Stomach smooth muscle (tissue), 2 donors: ENCODE measurements at regions not wholly inside any gene's neighbourhood (a gene's known extent, or its start where the extent isn't known, plus 50 kb on each side); places are given as distances from the start of the nearest gene placed in this dataset.
"Not testable (repeated sequence)": the region's sequence is repeated elsewhere in the genome, so short reads cannot be mapped to it uniquely, and the experiment has no call there.

ENCODE experiments used
- H3K27ac ChIP-seq: one replicate; pipeline ENCODE4 v1.7.0; 2013; ENCODE audit warnings: mild to moderate bottlenecking, low read length, inconsistent platforms
- H3K27me3 ChIP-seq, 2 donors: one replicate each; pipeline ENCODE4 v1.7.0; 2013; ENCODE audit warnings: low read length in 2 of 2; ENCODE audit not compliant: insufficient read depth in 2 of 2, control insufficient read depth in 1 of 2
- H3K36me3 ChIP-seq, 2 donors: one replicate each; pipeline ENCODE4 v1.7.0; 2013; ENCODE audit warnings: low read length in 2 of 2; ENCODE audit not compliant: control insufficient read depth in 2 of 2, insufficient read depth in 2 of 2
- H3K4me1 ChIP-seq: one replicate; pipeline ENCODE4 v1.7.0; 2013; ENCODE audit warnings: low read length; ENCODE audit not compliant: control insufficient read depth, insufficient read depth
- H3K4me3 ChIP-seq, 2 donors: one replicate each; pipeline ENCODE4 v1.7.0; 2013; ENCODE audit warnings: low read length in 2 of 2
- H3K9ac ChIP-seq, 2 donors: one replicate each; pipeline ENCODE4 v1.7.0; 2013; ENCODE audit warnings: low read length in 2 of 2, mild to moderate bottlenecking in 1 of 2
- H3K9me3 ChIP-seq, 2 donors: one replicate each; pipeline ENCODE4 v1.7.0; 2013; ENCODE audit warnings: low read length in 2 of 2; ENCODE audit not compliant: control insufficient read depth in 2 of 2
- donor health status: healthy.
- donor health status: Pancreatic carcinoma.

- H3K27me3 ChIP-seq, result no peaks in the 10 kb centered on the region
- H3K4me3 ChIP-seq, result no peak overlapping the region
- no peaks in the 10 kb centered on the region for H3K36me3 ChIP-seq
- H3K4me1 ChIP-seq, result no peaks in the 10 kb centered on the region
- H3K9ac ChIP-seq, result no peak overlapping the region
- no peak overlapping the region for H3K27ac ChIP-seq
- H3K9me3 ChIP-seq, result peaks cover 5% of the 10 kb centered on the region in 2 donors
These were observed 67.0 kb upstream of the SOD1 start for GRCh38 chr21:31592516-31592915.

DNA sequence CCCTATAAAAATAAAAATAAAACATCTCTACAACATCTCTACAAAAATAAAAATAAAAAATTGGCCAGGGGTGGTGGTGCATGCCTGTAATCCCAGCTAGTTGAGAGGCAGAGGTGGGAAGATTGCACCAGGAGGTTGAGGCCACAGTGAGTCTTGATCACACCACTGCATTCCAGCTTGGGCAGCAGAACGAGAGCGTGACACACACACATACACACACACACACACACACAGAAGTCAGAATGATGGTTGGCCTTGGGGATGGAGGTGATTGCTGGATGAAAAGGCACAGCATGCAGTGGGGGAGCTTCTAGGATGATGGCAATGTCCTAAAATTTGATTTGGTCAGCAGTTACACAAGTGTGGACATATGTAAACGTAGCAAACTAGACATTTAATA lies 69.7 kb upstream of the SOD1 start:
- no peak overlapping the region for H3K4me3 ChIP-seq
- no peak overlapping the region for H3K9ac ChIP-seq
- H3K27ac ChIP-seq, result no peak overlapping the region
- H3K36me3 ChIP-seq, result no peaks in the 10 kb centered on the region
- H3K4me1 ChIP-seq, result no peaks in the 10 kb centered on the region
- H3K27me3 ChIP-seq, result no peaks in the 10 kb centered on the region
- H3K9me3 ChIP-seq, result peaks cover 3 to 5% of the 10 kb centered on the region in 2 donors

- Histone ChIP-seq H3K27ac (no peak overlapping the region), H3K4me3 (no peak overlapping the region), H3K4me1 (no peaks in the 10 kb centered on the region), H3K9ac (no peak overlapping the region), H3K27me3 (peaks cover 0 to 2% of the 10 kb centered on the region in 2 donors), H3K36me3 (no peaks in the 10 kb centered on the region), H3K9me3 (no peaks in the 10 kb centered on the region)
These were observed 73.4 kb upstream of the SOD1 start for GRCh38 chr21:31586118-31586517.

GRCh38 chr21:31583937-31584336 lies 75.6 kb upstream of the SOD1 start:
- not testable (repeated sequence) for H3K27me3 ChIP-seq, H3K4me3 ChIP-seq, H3K9me3 ChIP-seq, H3K36me3 ChIP-seq, H3K27ac ChIP-seq, H3K4me1 ChIP-seq, H3K9ac ChIP-seq

- no peak overlapping the region for H3K27ac ChIP-seq
- H3K36me3 ChIP-seq, result no peaks in the 10 kb centered on the region
- peaks cover 0 to 6% of the 10 kb centered on the region in 2 donors for H3K27me3 ChIP-seq
- no peaks in the 10 kb centered on the region for H3K9me3 ChIP-seq
- H3K9ac ChIP-seq, result no peak overlapping the region
- H3K4me3 ChIP-seq, result no peak overlapping the region
- no peaks in the 10 kb centered on the region for H3K4me1 ChIP-seq
These were observed 76.0 kb upstream of the SOD1 start for GRCh38 chr21:31583498-31583897.

DNA sequence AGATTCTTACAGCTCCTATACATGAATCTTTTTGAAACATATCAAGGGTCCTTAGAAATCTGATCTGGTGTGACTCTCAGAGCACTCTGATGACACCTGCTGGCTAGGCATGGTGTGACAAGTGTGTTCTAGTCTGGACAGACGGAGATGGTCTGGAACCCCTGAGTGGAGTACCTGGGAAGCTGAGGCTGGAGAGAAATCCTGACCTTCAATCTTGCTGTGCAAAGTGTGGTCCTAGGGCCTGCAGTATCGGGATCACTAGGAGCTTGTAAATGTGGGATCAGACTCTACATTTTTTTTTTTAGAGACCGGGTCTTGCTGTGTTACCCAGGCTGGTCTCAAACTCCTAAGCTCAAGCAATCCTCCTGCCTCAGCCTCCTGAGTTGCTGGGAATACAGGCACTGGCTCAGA lies 78.6 kb upstream of the SOD1 start:
- Histone ChIP-seq H3K9me3 (no peaks in the 10 kb centered on the region), H3K27ac (no peak overlapping the region), H3K9ac (no peak overlapping the region), H3K4me3 (no peak overlapping the region), H3K27me3 (peaks cover 0 to 6% of the 10 kb centered on the region in 2 donors), H3K4me1 (no peaks in the 10 kb centered on the region), H3K36me3 (no peaks in the 10 kb centered on the region)

DNA sequence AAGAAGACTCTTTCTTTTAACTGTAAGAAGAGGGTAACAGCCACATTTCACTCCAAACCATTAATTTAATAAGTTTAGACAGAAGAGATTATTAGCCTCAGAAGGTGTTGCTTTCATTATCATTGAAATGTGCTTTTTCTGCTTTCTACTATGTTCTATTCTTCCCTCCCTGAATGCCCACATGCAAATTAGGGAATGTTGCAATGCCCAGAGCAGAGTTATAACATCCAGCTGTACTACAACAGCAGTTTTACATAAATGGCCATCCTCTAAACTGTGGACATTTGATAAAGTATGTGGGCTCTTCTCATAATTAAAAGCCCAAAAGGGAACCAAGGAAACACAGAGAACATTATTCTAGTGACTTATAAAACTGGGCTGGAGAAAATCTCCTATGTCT lies 82.2 kb upstream of the SOD1 start:
- H3K27ac ChIP-seq, result no peak overlapping the region
- H3K9me3 ChIP-seq, result peaks cover 6 to 8% of the 10 kb centered on the region in 2 donors
- H3K4me1 ChIP-seq, result no peaks in the 10 kb centered on the region
- H3K36me3 ChIP-seq, result no peaks in the 10 kb centered on the region
- peaks cover 0 to 6% of the 10 kb centered on the region in 2 donors for H3K27me3 ChIP-seq
- no peak overlapping the region for H3K9ac ChIP-seq
- no peak overlapping the region for H3K4me3 ChIP-seq

DNA sequence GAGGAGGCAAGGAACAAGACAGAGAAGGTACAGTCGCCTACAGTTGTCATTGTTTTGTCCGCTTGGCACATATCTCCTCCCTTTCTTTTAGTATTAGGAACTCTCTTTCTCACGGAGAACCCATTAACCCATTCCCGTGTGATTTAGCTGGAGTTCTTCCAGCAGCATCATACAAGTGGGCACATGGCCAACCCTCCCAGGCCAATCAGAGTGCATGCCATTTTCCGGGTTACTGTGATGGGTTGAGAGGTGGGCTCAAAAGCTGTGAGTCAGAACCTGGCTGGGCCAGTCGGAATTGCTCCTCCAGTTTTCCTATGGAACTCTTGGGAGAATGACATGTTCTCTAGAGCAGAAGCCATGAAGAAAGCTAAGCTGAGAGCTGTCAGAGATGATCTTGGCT lies 83.1 kb upstream of the SOD1 start:
- peaks cover 0 to 6% of the 10 kb centered on the region in 2 donors for H3K27me3 ChIP-seq
- no peaks in the 10 kb centered on the region for H3K4me1 ChIP-seq
- H3K4me3 ChIP-seq, result no peak overlapping the region

DNA sequence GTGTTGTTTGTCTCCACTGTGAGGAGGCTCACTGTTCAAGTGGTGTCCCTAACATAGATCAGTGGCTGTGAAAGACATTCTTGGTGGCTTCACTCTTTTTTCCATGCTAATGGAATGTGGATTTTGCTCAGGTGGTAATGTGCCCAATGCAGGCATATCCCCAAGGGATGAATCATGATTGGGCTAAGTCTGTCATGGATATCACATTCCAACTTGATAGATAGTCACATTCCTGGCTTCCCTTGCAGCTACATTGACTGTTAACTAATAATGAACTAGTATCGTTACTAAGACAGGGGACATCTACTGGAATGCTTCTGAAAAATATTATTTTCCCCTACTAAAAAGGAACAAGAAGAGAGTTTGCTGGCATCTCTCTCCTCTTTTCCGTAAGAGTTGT lies 86.3 kb upstream of the SOD1 start:
- no peaks in the 10 kb centered on the region for H3K27me3 ChIP-seq
- H3K9me3 ChIP-seq, result peaks cover 6 to 8% of the 10 kb centered on the region in 2 donors
- H3K27ac ChIP-seq, result no peak overlapping the region
- H3K36me3 ChIP-seq, result no peaks in the 10 kb centered on the region
- H3K4me3 ChIP-seq, result no peak overlapping the region
- no peak overlapping the region for H3K9ac ChIP-seq
- H3K4me1 ChIP-seq, result no peaks in the 10 kb centered on the region

More for the DNA sequence above, 83.1 kb upstream of the SOD1 start:
- Histone ChIP-seq H3K36me3 (no peaks in the 10 kb centered on the region), H3K9ac (no peak overlapping the region), H3K27ac (no peak overlapping the region), H3K9me3 (peaks cover 6 to 8% of the 10 kb centered on the region in 2 donors)

GRCh38 chr21:31571879-31572278 lies 87.6 kb upstream of the SOD1 start:
- Histone ChIP-seq H3K27me3 (no peaks in the 10 kb centered on the region), H3K27ac (no peak overlapping the region), H3K9me3 (peaks cover 6 to 8% of the 10 kb centered on the region in 2 donors), H3K9ac (no peak overlapping the region), H3K36me3 (no peaks in the 10 kb centered on the region), H3K4me3 (no peak overlapping the region), H3K4me1 (no peaks in the 10 kb centered on the region)

DNA sequence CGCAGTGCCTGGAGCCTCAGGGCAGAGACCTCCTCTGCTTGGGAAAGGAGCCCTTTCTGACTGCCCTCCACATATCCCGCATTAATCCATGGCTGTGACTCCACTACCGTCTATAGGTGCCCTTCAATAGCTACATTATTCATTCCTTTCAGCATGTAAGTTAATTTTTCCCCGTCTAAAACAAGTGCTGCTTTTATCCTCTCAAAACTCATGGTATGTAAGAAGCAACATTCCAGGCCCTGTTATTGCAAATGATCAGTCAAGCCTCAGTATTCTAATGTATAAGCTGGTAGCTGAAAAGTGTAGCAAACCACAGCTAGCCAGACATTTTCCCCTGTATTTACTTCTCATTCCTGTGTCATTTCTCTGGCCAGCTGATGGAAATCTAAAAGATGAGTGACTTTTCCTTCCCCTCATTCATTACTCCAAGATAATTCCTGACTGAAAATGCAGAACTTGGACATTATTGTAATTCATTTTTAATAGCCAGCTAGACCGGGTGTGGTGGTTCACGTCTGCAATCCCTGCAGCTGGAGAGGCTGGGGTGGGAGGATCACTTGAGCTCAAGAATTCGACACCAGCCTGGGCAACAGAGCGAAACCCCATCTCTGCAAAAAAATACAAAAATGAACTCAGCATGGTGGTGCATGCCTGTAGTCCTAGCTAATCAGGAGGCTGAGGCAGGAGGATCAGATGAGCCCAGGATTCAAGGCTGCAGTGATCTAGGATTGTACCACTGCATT lies 88.5 kb upstream of the SOD1 start:
- Histone ChIP-seq H3K9ac (no peak overlapping the region), H3K27ac (no peak overlapping the region), H3K4me1 (no peaks in the 10 kb centered on the region), H3K4me3 (no peak overlapping the region), H3K27me3 (no peaks in the 10 kb centered on the region), H3K36me3 (no peaks in the 10 kb centered on the region), H3K9me3 (peaks cover 6 to 8% of the 10 kb centered on the region in 2 donors)
